Lower leg skin (tissue), 4 donors: ENCODE measurements at regions not wholly inside any gene's neighbourhood (a gene's known extent, or its start where the extent isn't known, plus 50 kb on each side); places are given as distances from the start of the nearest gene placed in this dataset.

Experiments
- DNase-seq, 2 donors: peaks; one replicate each; pipeline ENCODE4 v3.0.0-alpha.2; 2019; ENCODE audit warnings: low spot score in 2 of 2
- H3K4me3 ChIP-seq: fragments of 200-600 bp; sonication (generic); 2 replicates; pipeline ENCODE4 v1.5.1; 2017; ENCODE audit warnings: mild to moderate bottlenecking, low read depth; ENCODE audit not compliant: poor library complexity, severe bottlenecking
- POLR2A ChIP-seq, 2 donors: fragments of 450-650 bp; IDR thresholded peaks; one replicate each; pipeline ENCODE4 v1.6.1; 2016 to 2017; ENCODE audit warnings: antibody characterized with exemption in 2 of 2, mild to moderate bottlenecking in 1 of 2, moderate library complexity in 1 of 2
- WGBS, 2 donors: methylation state at CpG; one replicate each; pipeline ENCODE4 v1.1.5; 2018; 5-methylcytosine and 5-hydroxymethylcytosine counted together
- intact Hi-C: fragments of 100-400 bp; cut with DNase I; formaldehyde crosslinking; loops from one replicate; pipeline ENCODE4 v1.15.0; 2023; ENCODE audit warnings: low total_unique reads
- TF ChIP-seq, protein P1 (sequence below), 3 donors: fragments of 450-650 bp; IDR thresholded peaks; one replicate each; pipeline ENCODE4 v1.5.1; 2016; ENCODE audit warnings: antibody characterized with exemption in 3 of 3, mild to moderate bottlenecking in 3 of 3, moderate library complexity in 2 of 3

DNA sequence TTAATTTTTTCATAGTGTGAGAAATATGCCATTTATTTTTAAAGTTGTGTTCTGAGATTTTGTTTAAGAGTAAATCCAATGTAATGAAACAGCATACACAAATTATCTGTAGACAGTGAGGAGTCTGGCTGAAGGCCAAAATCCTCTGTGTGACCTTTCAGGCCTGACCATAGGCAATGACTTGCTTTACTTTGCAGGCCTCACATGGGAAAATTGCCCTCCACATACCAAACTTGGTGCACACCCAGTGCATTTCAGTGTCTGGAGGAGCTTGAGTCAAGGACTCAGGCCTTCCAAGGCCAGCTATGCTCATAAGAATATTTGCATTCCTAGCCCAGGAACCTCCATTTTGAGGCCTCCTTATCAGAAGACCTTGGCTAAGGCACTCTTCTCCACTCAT, 430.1 kb downstream of the GABRG1 start:
- no peak for DNase-seq
- TF ChIP-seq, protein P1, sequence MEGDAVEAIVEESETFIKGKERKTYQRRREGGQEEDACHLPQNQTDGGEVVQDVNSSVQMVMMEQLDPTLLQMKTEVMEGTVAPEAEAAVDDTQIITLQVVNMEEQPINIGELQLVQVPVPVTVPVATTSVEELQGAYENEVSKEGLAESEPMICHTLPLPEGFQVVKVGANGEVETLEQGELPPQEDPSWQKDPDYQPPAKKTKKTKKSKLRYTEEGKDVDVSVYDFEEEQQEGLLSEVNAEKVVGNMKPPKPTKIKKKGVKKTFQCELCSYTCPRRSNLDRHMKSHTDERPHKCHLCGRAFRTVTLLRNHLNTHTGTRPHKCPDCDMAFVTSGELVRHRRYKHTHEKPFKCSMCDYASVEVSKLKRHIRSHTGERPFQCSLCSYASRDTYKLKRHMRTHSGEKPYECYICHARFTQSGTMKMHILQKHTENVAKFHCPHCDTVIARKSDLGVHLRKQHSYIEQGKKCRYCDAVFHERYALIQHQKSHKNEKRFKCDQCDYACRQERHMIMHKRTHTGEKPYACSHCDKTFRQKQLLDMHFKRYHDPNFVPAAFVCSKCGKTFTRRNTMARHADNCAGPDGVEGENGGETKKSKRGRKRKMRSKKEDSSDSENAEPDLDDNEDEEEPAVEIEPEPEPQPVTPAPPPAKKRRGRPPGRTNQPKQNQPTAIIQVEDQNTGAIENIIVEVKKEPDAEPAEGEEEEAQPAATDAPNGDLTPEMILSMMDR (IDR thresholded peaks at IDR 0.05) = no peak
- no peak for TF ChIP-seq POLR2A (IDR thresholded peaks at IDR 0.05)
- intact Hi-C loops = no loop called here
- no peak overlapping the region for H3K4me3 ChIP-seq

DNA sequence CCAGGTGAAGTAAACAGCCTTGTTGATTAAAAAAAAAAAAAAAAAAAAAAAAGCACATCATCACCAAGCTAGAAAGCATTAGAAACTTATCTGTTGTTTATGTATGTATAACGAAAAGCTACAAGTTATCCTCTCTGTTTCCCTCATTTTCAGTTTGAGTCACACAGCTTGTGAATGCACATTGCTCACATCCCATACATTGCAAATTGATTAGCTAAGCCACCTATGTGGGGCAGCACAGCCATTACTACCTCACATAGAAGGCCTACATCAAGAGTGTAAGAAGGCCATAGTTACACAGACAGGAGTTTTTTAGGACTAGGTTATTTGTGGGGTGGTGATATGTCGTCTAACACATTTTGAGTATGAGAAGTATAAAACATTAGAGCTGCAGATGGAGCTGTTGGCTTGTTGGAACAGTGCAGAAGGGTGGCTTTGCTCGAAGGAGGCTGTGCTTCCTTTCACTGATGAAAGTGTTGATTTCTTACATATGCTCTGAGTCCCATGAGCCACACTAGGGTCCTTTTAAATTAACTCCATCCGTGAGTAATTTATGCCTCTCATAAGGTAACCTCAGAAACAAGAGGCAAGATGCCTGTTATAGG, 431.6 kb downstream of the GABRG1 start:
- no peak for TF ChIP-seq POLR2A (IDR thresholded peaks at IDR 0.05)
- TF ChIP-seq, protein P1 (IDR thresholded peaks at IDR 0.05) = no peak
- DNase-seq = no peak
- WGBS, 2 donors = 61 to 69% methylated on average over 4 of the region's 4 CpGs
- no peak overlapping the region for H3K4me3 ChIP-seq
- intact Hi-C loops = no loop called here

DNA sequence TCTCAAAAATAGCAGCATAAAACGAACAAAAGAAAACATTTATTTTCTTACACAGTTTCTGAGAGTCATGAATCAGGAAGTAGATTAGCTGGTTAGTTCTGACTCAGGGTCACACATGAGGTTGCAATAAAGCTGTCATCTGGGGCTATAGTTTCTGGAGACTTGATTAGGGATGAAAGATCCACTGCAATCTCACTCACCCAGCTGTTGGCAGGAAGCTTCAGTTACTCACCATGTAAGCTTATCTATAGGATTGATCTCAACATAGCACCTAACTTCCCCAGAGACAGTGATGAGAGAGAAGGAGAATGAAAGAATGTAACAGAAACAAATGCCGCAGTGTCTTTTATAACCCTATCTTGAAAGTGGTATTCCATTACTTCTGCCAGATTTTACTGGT, 435.5 kb downstream of the GABRG1 start:
- TF ChIP-seq, protein P1 (IDR thresholded peaks at IDR 0.05) = no peak
- no peak for TF ChIP-seq POLR2A (IDR thresholded peaks at IDR 0.05)
- no peak for DNase-seq
- 26 to 31% methylated on average over 2 of the region's 2 CpGs for WGBS, 2 donors

DNA sequence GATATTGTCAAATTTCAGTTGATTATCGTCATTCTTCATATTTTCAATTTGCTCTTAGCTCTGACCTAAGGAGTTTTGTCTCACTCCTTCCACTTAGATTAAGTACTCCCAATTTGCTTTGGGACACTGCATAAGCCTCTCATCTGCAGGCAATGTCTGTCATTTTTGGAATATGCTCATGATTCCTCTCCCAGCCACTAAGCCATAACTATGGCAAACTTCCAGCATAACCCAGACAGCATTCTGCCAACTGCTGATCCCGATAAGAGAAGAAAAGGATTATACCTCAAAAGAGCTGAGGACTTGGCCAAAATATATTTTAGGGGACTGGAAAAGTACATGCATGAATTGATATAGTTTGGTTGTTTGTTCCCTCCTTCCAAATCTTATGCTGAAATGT, 444.4 kb downstream of the GABRG1 start:
- TF ChIP-seq, protein P1 (IDR thresholded peaks at IDR 0.05) = no peak
- TF ChIP-seq POLR2A (IDR thresholded peaks at IDR 0.05) = no peak
- intact Hi-C loops = no loop called here
- WGBS, 2 donors = 63 to 78% methylated on average over 2 of the region's 2 CpGs
- no peak for DNase-seq
- no peak overlapping the region for H3K4me3 ChIP-seq

More for the DNA sequence above, 435.5 kb downstream of the GABRG1 start:
- no peak overlapping the region for H3K4me3 ChIP-seq
- intact Hi-C loops = no loop called here

DNA sequence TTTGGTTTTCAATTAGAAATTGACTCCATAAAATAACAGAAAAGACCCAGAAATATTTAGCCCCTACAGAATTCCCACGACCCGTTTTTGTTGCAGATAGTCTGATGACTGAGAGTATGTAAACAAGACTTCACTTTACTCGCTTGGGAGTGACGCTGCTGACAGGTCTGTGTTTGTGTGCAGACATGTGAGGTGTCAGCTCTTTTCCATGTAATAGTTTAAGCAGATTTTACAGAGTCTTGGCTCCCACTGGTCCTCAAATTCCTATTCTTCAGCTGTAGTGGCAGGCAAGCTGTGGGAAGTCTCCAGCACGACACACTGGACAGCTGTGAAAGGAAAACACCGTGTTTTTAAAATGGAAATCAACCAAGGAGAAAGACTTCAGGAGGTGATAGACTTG, 455.7 kb downstream of the GABRG1 start:
- intact Hi-C loops = no loop called here
- TF ChIP-seq POLR2A (IDR thresholded peaks at IDR 0.05) = no peak
- TF ChIP-seq, protein P1 (IDR thresholded peaks at IDR 0.05) = no peak
- H3K4me3 ChIP-seq = no peak overlapping the region
- no peak for DNase-seq
- WGBS, 2 donors = 49 to 59% methylated on average over 6 of the region's 6 CpGs

DNA sequence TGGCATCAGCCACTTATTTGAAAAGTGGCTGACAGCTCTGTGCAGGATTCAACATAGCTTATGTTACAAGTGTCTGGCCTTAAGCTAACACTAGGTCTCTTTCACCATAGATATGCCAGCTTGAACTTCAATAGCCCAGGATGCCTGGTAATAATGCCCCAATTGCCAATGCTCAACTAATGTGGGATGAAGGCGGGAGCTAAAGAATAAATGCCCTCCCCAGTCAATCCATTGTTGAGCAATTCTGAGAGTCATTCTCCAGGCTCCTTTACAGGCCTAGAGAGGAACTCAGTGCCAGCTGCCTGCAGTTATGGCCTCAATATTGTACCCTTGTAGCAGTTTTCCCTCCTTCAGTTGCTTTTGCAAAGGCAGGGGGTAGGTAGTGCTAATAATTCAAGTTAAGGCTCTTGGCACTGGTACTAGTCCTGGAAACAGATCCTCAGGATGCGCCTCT, 460.2 kb downstream of the GABRG1 start:
- H3K4me3 ChIP-seq = no peak overlapping the region
- TF ChIP-seq POLR2A (IDR thresholded peaks at IDR 0.05) = no peak
- TF ChIP-seq, protein P1 (IDR thresholded peaks at IDR 0.05) = no peak
- intact Hi-C loops = no loop called here
- 76 to 79% methylated on average over 2 of the region's 2 CpGs for WGBS, 2 donors
- DNase-seq = no peak
